A549 (cell line): ENCODE measurements at regions not wholly inside any gene's neighbourhood (a gene's known extent, or its start where the extent isn't known, plus 50 kb on each side); places are given as distances from the start of the nearest gene placed in this dataset.

Source experiments
- ATAC-seq, 2 experiments: fragments of 200-7000 bp in 1 of 2; fragments of >200 bp in 1 of 2; cut with Nextera tagmentation in 1 of 2; cut with Tn5 transposase in 1 of 2; 3 replicates each; pipeline versions ENCODE4 v1.8.0 to v1.9.1; 2018 to 2020; ENCODE audit warnings: mild to moderate bottlenecking in 1 of 2, moderate library complexity in 1 of 2
- CTCF ChIA-PET: fragments of 300-600 bp; sonication (Branson Sonifier 250); formaldehyde crosslinking; extraction: SDS; loops from one replicate; lab custom pipeline; 2021; ENCODE audit warnings: antibody characterized with exemption, inconsistent platforms; lab: Yijun Ruan, JAX
- POLR2A ChIA-PET: fragments of 350-600 bp; formaldehyde crosslinking; extraction: SDS; loops from one replicate; lab custom pipeline; 2021; ENCODE audit warnings: antibody characterized with exemption, inconsistent platforms; lab: Yijun Ruan, JAX
- DNase-seq, 2 experiments: peaks; one replicate each; pipeline versions ENCODE4 v3.0.0 to v3.0.0-alpha.2; 2011 to 2016; ENCODE audit warnings: low read depth in 1 of 2, low spot score in 1 of 2
- FAIRE-seq: peaks from 2 replicates; lab custom pipeline; 2011; peaks lifted over from hg19 to GRCh38; lab: Jason Lieb, UNC
- H3K27ac ChIP-seq, 2 experiments: fragments of >200 bp; sonication (Bioruptor Twin); formaldehyde crosslinking; 3 replicates each; pipeline ENCODE4 v1.5.1; 2016 to 2017
- H3K4me1 ChIP-seq: fragments of >200 bp; sonication (Bioruptor Twin); formaldehyde crosslinking; 3 replicates; pipeline ENCODE4 v1.6.1; 2016
- H3K4me2 ChIP-seq: fragments of >200 bp; sonication (Bioruptor Twin); formaldehyde crosslinking; 3 replicates; pipeline ENCODE4 v1.6.1; 2016
- H3K4me3 ChIP-seq: fragments of >200 bp; sonication (Bioruptor Twin); formaldehyde crosslinking; 3 replicates; pipeline ENCODE4 v1.5.1; 2016
- H3K9me3 ChIP-seq: fragments of >200 bp; sonication (Bioruptor Twin); formaldehyde crosslinking; 3 replicates; pipeline ENCODE4 v1.6.1; 2016
- BCL3 ChIP-seq: fragments of >200 bp; sonication (Bioruptor Twin); formaldehyde crosslinking; IDR thresholded peaks from 3 replicates; pipeline ENCODE4 v1.6.1; 2016
- CHD4 ChIP-seq: fragments of 200-600 bp; sonication (generic); IDR thresholded peaks from 2 replicates; pipeline ENCODE4 v1.6.1; 2016; ENCODE audit warnings: antibody characterized with exemption, mild to moderate bottlenecking, borderline replicate concordance
- E2F6 ChIP-seq: IDR thresholded peaks from 2 replicates; pipeline ENCODE4 v1.6.1; 2012; ENCODE audit warnings: low read depth, borderline replicate concordance
- EHF ChIP-seq: fragments of 250-450 bp; sonication (Bioruptor Pico); IDR thresholded peaks from 2 replicates; pipeline ENCODE4 v1.5.0; 2020; ENCODE audit warnings: mild to moderate bottlenecking
- EHMT2 ChIP-seq: fragments of 200-600 bp; sonication (generic); IDR thresholded peaks from 2 replicates; pipeline ENCODE4 v1.6.1; 2016; ENCODE audit warnings: antibody characterized with exemption, low read depth, mild to moderate bottlenecking, moderate library complexity
- ESRRA ChIP-seq: fragments of 150-350 bp; IDR thresholded peaks from 2 replicates; pipeline ENCODE4 v1.6.1; 2014; ENCODE audit warnings: mild to moderate bottlenecking, low read length, borderline replicate concordance
- FOSB ChIP-seq: fragments of 250-450 bp; sonication (Bioruptor Pico); IDR thresholded peaks from 2 replicates; pipeline ENCODE4 v1.5.0; 2020; ENCODE audit warnings: mild to moderate bottlenecking, moderate library complexity
- FOSL2 ChIP-seq, 2 experiments: fragments of 450-650 bp in 1 of 2; fragments of >200 bp in 1 of 2; sonication (Bioruptor Twin) in 1 of 2; formaldehyde crosslinking; IDR thresholded peaks; 2 replicates each; pipeline versions ENCODE4 v1.5.0 to v1.6.1; 2016 to 2020; ENCODE audit warnings: mild to moderate bottlenecking in 1 of 2, moderate library complexity in 1 of 2
- FOXS1 ChIP-seq: fragments of 250-450 bp; sonication (Bioruptor Pico); IDR thresholded peaks from 2 replicates; pipeline ENCODE4 v1.5.0; 2020; ENCODE audit warnings: mild to moderate bottlenecking, moderate library complexity
- HEYL ChIP-seq: fragments of 250-450 bp; sonication (Bioruptor Pico); IDR thresholded peaks from 2 replicates; pipeline ENCODE4 v1.8.0; 2021; ENCODE audit warnings: mild to moderate bottlenecking, moderate library complexity
- HOXA7 ChIP-seq: fragments of 250-450 bp; sonication (Bioruptor Pico); IDR thresholded peaks from 2 replicates; pipeline ENCODE4 v1.5.0; 2020; ENCODE audit warnings: mild to moderate bottlenecking, moderate library complexity
- JUN ChIP-seq, 2 experiments: fragments of >200 bp; sonication (Bioruptor Twin); formaldehyde crosslinking; IDR thresholded peaks; 2 replicates in 1 of 2; 3 replicates in 1 of 2; pipeline ENCODE4 v1.6.1; 2016 to 2017
- KDM1A ChIP-seq: fragments of 200-600 bp; sonication (generic); IDR thresholded peaks from 2 replicates; pipeline ENCODE4 v1.6.1; 2016; ENCODE audit warnings: low read depth, mild to moderate bottlenecking
- KDM5A ChIP-seq: fragments of 200-600 bp; sonication (generic); IDR thresholded peaks from 2 replicates; pipeline ENCODE4 v1.6.1; 2016; ENCODE audit warnings: antibody characterized with exemption, mild to moderate bottlenecking
- MYC ChIP-seq: IDR thresholded peaks from 2 replicates; pipeline ENCODE4 v1.6.1; 2012; ENCODE audit warnings: mild to moderate bottlenecking, inconsistent platforms, low read length, improper control_type of control experiment, borderline replicate concordance
- NPAS2 ChIP-seq: fragments of 250-450 bp; sonication (Bioruptor Pico); IDR thresholded peaks from 2 replicates; pipeline ENCODE4 v1.8.0; 2022; ENCODE audit warnings: mild to moderate bottlenecking, moderate library complexity, borderline replicate concordance
- PHF8 ChIP-seq: fragments of 200-600 bp; sonication (generic); IDR thresholded peaks from 2 replicates; pipeline ENCODE4 v1.6.1; 2016; ENCODE audit warnings: low read depth, mild to moderate bottlenecking, antibody characterized with exemption, moderate library complexity, borderline replicate concordance
- POLR2A ChIP-seq: IDR thresholded peaks from 2 replicates; pipeline ENCODE4 v1.6.1; 2012; ENCODE audit warnings: mild to moderate bottlenecking, low read length
- POLR2AphosphoS2 ChIP-seq: conservative IDR thresholded peaks from 2 replicates; pipeline ENCODE4 v1.6.1; 2012; ENCODE audit warnings: low read length, improper control_type of control experiment, inconsistent platforms
- RAD21 ChIP-seq, 2 experiments: fragments of >200 bp in 1 of 2; sonication (Bioruptor Twin) in 1 of 2; formaldehyde crosslinking in 1 of 2; IDR thresholded peaks in 1 of 2; conservative IDR thresholded peaks in 1 of 2; 2 replicates in 1 of 2; 3 replicates in 1 of 2; pipeline ENCODE4 v1.6.1; 2012 to 2018; ENCODE audit warnings: inconsistent platforms in 1 of 2
- RARB ChIP-seq: fragments of 250-450 bp; sonication (Bioruptor Pico); IDR thresholded peaks from 2 replicates; pipeline ENCODE4 v1.8.0; 2021; ENCODE audit warnings: mild to moderate bottlenecking, moderate library complexity
- RFX5 ChIP-seq: fragments of 450-650 bp; IDR thresholded peaks from 2 replicates; pipeline ENCODE4 v1.7.1; 2014; ENCODE audit warnings: antibody characterized with exemption, mild to moderate bottlenecking, moderate library complexity
- RNF2 ChIP-seq: fragments of 200-600 bp; sonication (generic); IDR thresholded peaks from 2 replicates; pipeline ENCODE4 v1.6.1; 2016; ENCODE audit warnings: low read depth, mild to moderate bottlenecking, antibody characterized with exemption, moderate library complexity, borderline replicate concordance
- TFCP2L1 ChIP-seq: fragments of 250-450 bp; sonication (Bioruptor Pico); IDR thresholded peaks from 2 replicates; pipeline ENCODE4 v1.5.0; 2021; ENCODE audit warnings: mild to moderate bottlenecking
- USF2 ChIP-seq: fragments of 450-650 bp; IDR thresholded peaks from 2 replicates; pipeline ENCODE4 v1.6.1; 2014; ENCODE audit warnings: antibody characterized with exemption
- ZC3H11A ChIP-seq: fragments of 450-650 bp; IDR thresholded peaks from 2 replicates; pipeline ENCODE4 v1.6.1; 2014; ENCODE audit warnings: antibody characterized with exemption, mild to moderate bottlenecking
- WGBS: methylation state at CpG from one replicate; pipeline ENCODE4 v1.1.6; 2017; ENCODE audit errors: missing lambda C conversion rate; 5-methylcytosine and 5-hydroxymethylcytosine counted together
- TF ChIP-seq, protein P1 (sequence below): IDR thresholded peaks from 2 replicates; pipeline ENCODE4 v1.6.1; 2012
- TF ChIP-seq, protein P2 (sequence below): fragments of 250-450 bp; sonication (Bioruptor Pico); IDR thresholded peaks from 2 replicates; pipeline ENCODE4 v1.5.0; 2021; ENCODE audit warnings: mild to moderate bottlenecking, moderate library complexity, borderline replicate concordance

DNA sequence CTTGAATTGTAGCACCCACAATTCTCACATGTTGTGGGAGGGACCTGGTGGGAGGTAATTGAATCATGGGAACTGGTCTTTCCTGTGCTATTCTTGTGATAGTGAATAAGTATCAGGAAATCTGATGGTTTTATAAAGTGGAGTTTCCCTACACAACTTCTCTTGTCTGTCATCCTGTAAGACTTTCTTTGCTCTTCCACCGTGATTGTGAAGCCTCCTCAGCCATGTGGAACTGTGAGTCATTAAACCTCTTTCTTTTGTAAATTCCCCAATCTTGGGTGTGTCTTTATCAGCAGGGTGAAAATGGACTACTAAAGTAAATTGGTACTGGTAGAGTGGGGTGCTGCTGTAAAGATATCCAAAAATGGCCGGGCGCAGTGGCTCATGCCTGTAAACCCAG is 215.6 kb downstream of the LIG4 start:
- ATAC-seq (no peak), DNase-seq (no peak), FAIRE-seq (no peak)
- H3K9me3 ChIP-seq = no peaks in the 10 kb centered on the region
- POLR2A ChIA-PET = no interaction called here
- H3K4me3 ChIP-seq = no peak overlapping the region
- H3K4me1 ChIP-seq = no peaks in the 10 kb centered on the region
- CTCF ChIA-PET = interaction anchor here (1.0 kb wide), 1 partner anchor 10 kb away, joined by 3 read pairs; no protein-coding TSS in a partner anchor
- TF ChIP-seq PHF8 (no peak), USF2 (no peak), KDM1A (no peak), EHMT2 (no peak), POLR2A (no peak)
- 0% methylated on average over 3 of the region's 3 CpGs for WGBS
- H3K27ac ChIP-seq = no peak overlapping the region
- no peak overlapping the region for H3K4me2 ChIP-seq

- H3K9me3 ChIP-seq = no peaks in the 10 kb centered on the region
- no peak for DNase-seq
Measured at GRCh38 chr13:107994137-107994536, 221.2 kb downstream of the LIG4 start.

DNA sequence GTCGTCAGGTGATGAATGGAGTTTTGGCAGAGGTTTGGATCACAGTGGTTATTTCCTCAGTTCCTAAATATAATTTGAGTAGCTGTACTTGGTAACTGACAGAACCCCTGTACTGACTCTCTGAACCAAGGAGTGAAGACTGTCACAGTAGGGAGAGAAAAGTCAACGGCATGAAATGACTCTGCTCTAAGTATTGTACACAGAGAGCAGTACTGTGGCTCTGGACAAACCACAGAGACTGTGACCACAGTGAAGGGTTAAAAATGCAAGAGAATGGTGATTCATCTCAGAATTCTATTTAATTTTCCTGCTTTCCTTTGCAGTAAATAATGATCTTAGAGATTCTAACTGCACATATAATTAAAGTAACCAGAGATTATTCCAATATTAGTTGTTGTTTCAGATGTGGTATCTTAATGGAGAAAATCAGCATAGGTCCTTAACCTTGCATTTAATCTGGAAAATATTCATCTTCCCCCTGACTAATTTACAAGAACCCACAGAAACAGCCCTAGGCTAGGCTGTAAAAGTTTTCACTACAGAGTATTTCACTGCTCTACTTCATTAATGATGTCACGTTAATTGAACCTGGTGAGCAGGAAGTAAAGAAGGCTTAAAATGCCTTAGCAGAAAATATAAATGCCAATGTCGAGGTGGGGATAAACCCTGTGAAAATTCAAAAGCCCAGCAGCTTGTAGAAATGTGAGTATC is 221.9 kb downstream of the LIG4 start:
- FAIRE-seq (no peak), DNase-seq (no peak), ATAC-seq (no peak)
- Histone ChIP-seq H3K27ac (no peak overlapping the region), H3K4me2 (no peak overlapping the region), H3K4me3 (no peak overlapping the region), H3K9me3 (no peaks in the 10 kb centered on the region), H3K4me1 (no peaks in the 10 kb centered on the region)
- POLR2A ChIA-PET = no interaction called here
- CTCF ChIA-PET = no interaction called here
- TF ChIP-seq POLR2A (no peak), PHF8 (no peak), BCL3 (no peak), ESRRA (no peak), KDM1A (no peak), RFX5 (no peak), FOSL2 (IDR thresholded peaks at IDR 0.05) (no peak), FOSL2 (CRISPR knock-in tag; IDR thresholded peaks at IDR 0.05) (no peak), FOSB (no peak), E2F6 (no peak), TFCP2L1 (no peak), HOXA7 (CRISPR knock-in tag) (no peak), HEYL (CRISPR knock-in tag) (no peak)
- 10% methylated on average over 4 of the region's 4 CpGs for WGBS

More at GRCh38 chr13:107994137-107994536, 221.2 kb downstream of the LIG4 start:
- CTCF ChIA-PET = no interaction called here
- no peak for FAIRE-seq
- H3K27ac ChIP-seq = no peak overlapping the region
- POLR2A ChIA-PET = no interaction called here
- no peak for TF ChIP-seq KDM5A
- TF ChIP-seq EHF (CRISPR knock-in tag) = no peak
- no peak for TF ChIP-seq ZC3H11A
- no peak for TF ChIP-seq RNF2
- TF ChIP-seq NPAS2 = no peak
- TF ChIP-seq, protein P1, sequence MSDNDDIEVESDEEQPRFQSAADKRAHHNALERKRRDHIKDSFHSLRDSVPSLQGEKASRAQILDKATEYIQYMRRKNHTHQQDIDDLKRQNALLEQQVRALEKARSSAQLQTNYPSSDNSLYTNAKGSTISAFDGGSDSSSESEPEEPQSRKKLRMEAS = no peak
- no peak for TF ChIP-seq TFCP2L1
- TF ChIP-seq FOXS1 = no peak
- TF ChIP-seq CHD4 = no peak
- no peak for TF ChIP-seq POLR2AphosphoS2
- TF ChIP-seq JUN (IDR thresholded peaks at IDR 0.05) = no peak
- no peak for TF ChIP-seq RARB (CRISPR knock-in tag)
- TF ChIP-seq, protein P2, sequence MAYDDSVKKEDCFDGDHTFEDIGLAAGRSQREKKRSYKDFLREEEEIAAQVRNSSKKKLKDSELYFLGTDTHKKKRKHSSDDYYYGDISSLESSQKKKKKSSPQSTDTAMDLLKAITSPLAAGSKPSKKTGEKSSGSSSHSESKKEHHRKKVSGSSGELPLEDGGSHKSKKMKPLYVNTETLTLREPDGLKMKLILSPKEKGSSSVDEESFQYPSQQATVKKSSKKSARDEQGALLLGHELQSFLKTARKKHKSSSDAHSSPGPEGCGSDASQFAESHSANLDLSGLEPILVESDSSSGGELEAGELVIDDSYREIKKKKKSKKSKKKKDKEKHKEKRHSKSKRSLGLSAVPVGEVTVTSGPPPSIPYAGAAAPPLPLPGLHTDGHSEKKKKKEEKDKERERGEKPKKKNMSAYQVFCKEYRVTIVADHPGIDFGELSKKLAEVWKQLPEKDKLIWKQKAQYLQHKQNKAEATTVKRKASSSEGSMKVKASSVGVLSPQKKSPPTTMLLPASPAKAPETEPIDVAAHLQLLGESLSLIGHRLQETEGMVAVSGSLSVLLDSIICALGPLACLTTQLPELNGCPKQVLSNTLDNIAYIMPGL (CRISPR knock-in tag) = no peak
- TF ChIP-seq MYC = no peak
- TF ChIP-seq RAD21 (conservative IDR thresholded peaks at IDR 0.05 in 1 of 2, IDR thresholded peaks at IDR 0.05 in 1 of 2) = no peak
- TF ChIP-seq E2F6 = no peak
- TF ChIP-seq, all 56 proteins: peak for 0
- Histone ChIP-seq H3K4me3 (no peak overlapping the region), H3K4me2 (no peak overlapping the region), H3K4me1 (no peaks in the 10 kb centered on the region)
- no peak for ATAC-seq
